Small intestine (tissue), 7 donors: ENCODE measurements at regions not wholly inside any gene's neighbourhood (a gene's known extent, or its start where the extent isn't known, plus 50 kb on each side); places are given as distances from the start of the nearest gene placed in this dataset.
"Not testable (repeated sequence)": the region's sequence is repeated elsewhere in the genome, so short reads cannot be mapped to it uniquely, and the experiment has no call there.

Experiments used
- DNase-seq, 2 donors: peaks; one replicate each; pipeline versions ENCODE4 v3.0.0 to v3.0.0-alpha.2; 2013
- FAIRE-seq: peaks from 2 replicates; lab custom pipeline; 2012; peaks lifted over from hg19 to GRCh38; lab: Jason Lieb, UNC
- H3K27ac ChIP-seq, 3 donors: one replicate each; pipeline ENCODE4 v1.5.1; 2013; ENCODE audit warnings: low read length in 2 of 3, mild to moderate bottlenecking in 2 of 3, control low read depth in 1 of 3, inconsistent platforms in 1 of 3, low read depth in 1 of 3, moderate library complexity in 1 of 3
- H3K27me3 ChIP-seq, 3 donors: one replicate each; pipeline ENCODE4 v1.6.1; 2013; ENCODE audit warnings: low read length in 3 of 3, inconsistent platforms in 1 of 3; ENCODE audit not compliant: control insufficient read depth in 3 of 3, insufficient read depth in 3 of 3
- H3K36me3 ChIP-seq, 3 donors: one replicate each; pipeline ENCODE4 v1.6.1; 2013; ENCODE audit warnings: low read length in 3 of 3, inconsistent platforms in 1 of 3, low read depth in 1 of 3, mild to moderate bottlenecking in 1 of 3, moderate library complexity in 1 of 3; ENCODE audit not compliant: control insufficient read depth in 3 of 3, insufficient read depth in 2 of 3
- H3K4me1 ChIP-seq, 3 donors: one replicate each; pipeline ENCODE4 v1.6.1; 2013; ENCODE audit warnings: low read length in 2 of 3, inconsistent platforms in 1 of 3, low read depth in 1 of 3, mild to moderate bottlenecking in 1 of 3, moderate library complexity in 1 of 3; ENCODE audit not compliant: control insufficient read depth in 3 of 3, insufficient read depth in 2 of 3
- H3K4me3 ChIP-seq, 3 donors: one replicate each; pipeline ENCODE4 v1.5.1; 2013; ENCODE audit warnings: low read length in 3 of 3, control low read depth in 1 of 3, inconsistent platforms in 1 of 3, low read depth in 1 of 3, mild to moderate bottlenecking in 1 of 3, moderate library complexity in 1 of 3
- H3K9me3 ChIP-seq, 2 donors: one replicate each; pipeline ENCODE4 v1.6.1; 2013; ENCODE audit warnings: low read depth in 1 of 2, low read length in 1 of 2; ENCODE audit not compliant: control insufficient read depth in 2 of 2, insufficient read depth in 1 of 2
- WGBS, 3 donors: extraction: QIAGEN DNeasy Blood & Tissue Kit; methylation state at CpG; one replicate each; pipeline ENCODE4 v1.1.7; 2013; 5-methylcytosine and 5-hydroxymethylcytosine counted together
- donor health status: healthy with polysubstance abuse.
- donor health status: control.
- donor health status: control.
- donor health status: Bipolar disorder and iron deficiency.
- donor health status: healthy.

DNA sequence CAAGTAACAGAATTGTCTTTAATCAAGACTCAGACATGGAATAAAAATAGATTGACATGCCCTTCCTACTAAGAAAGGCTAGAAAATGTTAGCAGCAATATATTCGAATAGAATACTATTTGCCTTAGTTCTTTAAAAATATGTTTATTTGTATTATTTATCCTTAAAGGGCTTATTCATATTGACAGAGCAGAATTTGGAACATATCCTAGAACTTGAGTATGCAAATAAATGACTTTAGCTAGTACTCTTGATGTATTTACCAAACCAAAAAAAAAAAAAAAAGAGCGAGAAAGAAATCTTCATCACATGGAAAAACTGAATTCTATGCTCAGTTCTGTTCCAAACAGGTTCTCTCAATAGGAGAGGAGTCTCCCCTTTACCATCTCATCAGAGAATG, 68.9 kb upstream of the PPARGC1A start:
- no peaks in the 10 kb centered on the region for H3K9me3 ChIP-seq
- FAIRE-seq (no peak), DNase-seq (no peak)
- no peaks in the 10 kb centered on the region for H3K4me1 ChIP-seq
- H3K27ac ChIP-seq: no peak overlapping the region
- 73 to 93% (median 81%) methylated on average over 2 of the region's 2 CpGs for WGBS, 3 donors
- no peak overlapping the region for H3K4me3 ChIP-seq
- H3K36me3 ChIP-seq: no peaks in the 10 kb centered on the region
- H3K27me3 ChIP-seq: peaks cover 0 to 4% (median 0%) of the 10 kb centered on the region in 3 donors

DNA sequence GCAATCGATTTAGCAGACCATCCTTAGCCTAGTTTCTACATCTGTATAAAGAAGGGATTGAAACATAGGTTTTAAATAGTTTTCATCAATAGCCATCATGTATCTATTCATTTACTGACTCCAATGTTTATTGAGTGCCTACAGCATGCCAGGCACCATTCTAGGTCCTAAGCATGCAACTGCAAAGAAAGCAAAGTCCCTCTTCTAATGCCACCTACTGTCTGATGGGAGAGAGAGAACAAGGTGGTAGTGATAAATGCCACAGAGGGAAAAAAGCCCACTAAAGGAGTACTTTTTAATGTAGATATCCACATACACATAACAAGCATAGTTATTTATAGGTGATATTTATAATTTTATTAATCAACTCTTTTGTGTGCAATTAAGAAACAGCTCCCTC, 67.6 kb upstream of the PPARGC1A start:
- H3K27ac ChIP-seq: no peak overlapping the region

DNA sequence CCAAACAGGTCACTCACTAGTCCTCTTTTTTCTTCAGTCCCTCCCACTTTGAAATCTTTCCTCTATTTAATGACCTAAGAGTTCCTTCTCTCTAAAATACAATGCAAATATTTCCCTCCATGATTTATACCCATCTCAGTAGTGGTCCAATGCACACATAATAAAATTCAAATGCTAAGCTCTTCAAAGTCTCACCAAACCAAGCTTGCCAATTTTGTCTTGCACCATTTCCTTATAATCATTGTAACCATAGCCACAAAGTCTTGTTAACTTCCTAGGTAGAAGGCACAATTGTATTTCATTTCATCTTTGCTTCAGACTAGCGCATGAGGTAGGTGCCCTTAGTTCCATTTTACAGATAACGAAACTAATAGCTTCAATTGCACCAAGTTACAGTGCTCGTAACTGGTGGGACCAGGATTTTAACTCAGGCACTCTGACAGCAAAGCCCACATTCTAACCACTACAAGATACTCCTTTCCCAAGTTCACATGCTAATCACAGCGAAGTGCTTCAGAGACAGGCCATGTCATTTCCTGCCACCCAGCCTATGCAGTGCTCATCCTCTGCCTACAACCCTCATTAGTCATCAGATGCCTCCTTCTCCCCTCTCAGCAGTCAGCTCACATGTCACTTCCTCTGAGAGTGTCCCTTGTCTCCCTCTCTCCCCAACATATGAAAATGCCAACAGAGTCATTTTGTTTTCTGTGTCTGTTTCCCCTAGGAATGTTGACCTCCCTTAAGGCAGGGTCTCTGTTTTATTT, 66.9 kb upstream of the PPARGC1A start:
- H3K27ac ChIP-seq: no peak overlapping the region
- no peak for DNase-seq
- no peak for FAIRE-seq
- 91 to 94% (median 91%) methylated on average over 4 of the region's 4 CpGs for WGBS, 3 donors
- H3K4me3 ChIP-seq: no peak overlapping the region
- H3K4me1 ChIP-seq: no peaks in the 10 kb centered on the region
- no peaks in the 10 kb centered on the region for H3K9me3 ChIP-seq
- no peaks in the 10 kb centered on the region for H3K36me3 ChIP-seq
- no peaks in the 10 kb centered on the region for H3K27me3 ChIP-seq

More for the DNA sequence above, 67.6 kb upstream of the PPARGC1A start:
- Histone ChIP-seq H3K9me3 (no peaks in the 10 kb centered on the region), H3K4me3 (no peak overlapping the region), H3K36me3 (no peaks in the 10 kb centered on the region), H3K27me3 (peaks cover 0 to 1% (median 0%) of the 10 kb centered on the region in 3 donors), H3K4me1 (no peaks in the 10 kb centered on the region)
- DNase-seq: peak in 1 of 2 donors; percentile 27
- WGBS, 3 donors: 77 to 79% (median 78%) methylated on average over 1 of the region's 1 CpG
- FAIRE-seq: no peak

DNA sequence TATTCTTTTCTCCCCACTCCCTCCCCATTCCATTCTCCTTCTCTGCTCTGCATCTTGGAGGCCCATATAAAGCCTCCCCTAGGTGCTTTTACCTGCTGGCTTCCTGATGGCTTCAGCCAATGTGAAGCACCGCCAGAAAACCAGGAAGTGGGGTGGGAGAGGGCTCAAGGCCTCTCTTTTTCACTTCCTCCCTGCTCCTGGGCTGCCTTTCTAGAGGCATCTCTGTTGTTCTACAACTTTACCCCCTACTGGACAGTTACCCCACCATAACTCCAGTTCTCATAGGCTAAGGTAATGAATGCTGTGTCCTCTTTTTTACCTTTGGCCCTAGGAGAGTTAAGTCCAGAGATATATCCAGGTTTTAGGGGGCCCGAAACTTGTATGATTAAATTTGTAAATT, 62.4 kb upstream of the PPARGC1A start:
- Histone ChIP-seq H3K4me1 (no peaks in the 10 kb centered on the region), H3K9me3 (no peaks in the 10 kb centered on the region), H3K4me3 (no peak overlapping the region), H3K27ac (no peak overlapping the region), H3K27me3 (peaks cover 0 to 3% (median 0%) of the 10 kb centered on the region in 3 donors), H3K36me3 (no peaks in the 10 kb centered on the region)
- DNase-seq (no peak), FAIRE-seq (no peak)
- WGBS, 3 donors: 70 to 82% (median 75%) methylated on average over 2 of the region's 2 CpGs

DNA sequence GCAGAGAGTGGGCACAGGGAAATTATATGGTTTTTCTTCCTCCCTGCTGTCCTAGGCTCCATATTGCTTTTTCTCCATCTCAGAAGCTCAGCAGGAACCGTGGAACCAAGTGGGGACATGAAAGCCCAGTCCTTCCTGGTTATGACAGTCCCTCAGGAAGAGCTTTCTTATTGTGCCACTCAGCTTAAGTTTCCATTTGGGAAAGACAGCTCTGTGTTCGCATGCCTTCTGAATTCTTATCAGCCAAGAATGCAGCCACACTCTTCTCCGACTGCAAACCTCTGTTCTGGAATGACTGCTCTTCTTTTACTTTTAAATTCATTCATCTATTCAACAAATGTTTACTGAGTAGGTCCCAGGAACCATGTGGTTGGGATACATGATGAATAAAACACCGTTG, 58.0 kb upstream of the PPARGC1A start:
- DNase-seq (no peak), FAIRE-seq (no peak)
- H3K4me3 ChIP-seq: no peak overlapping the region
- H3K9me3 ChIP-seq: no peaks in the 10 kb centered on the region
- peaks cover 0 to 3% (median 0%) of the 10 kb centered on the region in 3 donors for H3K27me3 ChIP-seq
- H3K27ac ChIP-seq: no peak overlapping the region
- WGBS, 3 donors: 77 to 85% (median 79%) methylated on average over 4 of the region's 4 CpGs
- H3K4me1 ChIP-seq: no peaks in the 10 kb centered on the region
- H3K36me3 ChIP-seq: no peaks in the 10 kb centered on the region

DNA sequence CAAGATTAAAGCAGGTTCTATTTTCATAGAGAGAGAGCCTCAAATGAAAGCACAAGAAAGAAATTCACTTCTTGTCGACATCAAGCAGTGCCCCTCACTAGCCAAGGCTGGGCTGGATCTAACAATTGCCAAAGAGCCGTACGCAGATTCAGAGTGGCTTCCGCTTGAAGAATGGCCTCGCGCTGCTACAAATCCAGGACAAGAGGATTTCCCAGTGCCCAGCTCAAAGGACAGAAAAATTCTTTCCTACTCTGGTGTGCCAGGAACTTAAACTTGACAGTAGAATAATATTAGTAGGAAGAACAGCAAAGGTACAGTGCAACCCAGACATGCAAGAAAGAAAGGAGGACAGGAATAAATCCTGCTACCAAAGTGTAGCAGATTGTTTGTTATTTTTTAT, 56.5 kb upstream of the PPARGC1A start:
- WGBS, 3 donors: 92 to 93% (median 93%) methylated on average over 6 of the region's 6 CpGs
- DNase-seq: no peak
- Histone ChIP-seq H3K4me1 (no peaks in the 10 kb centered on the region), H3K27ac (no peak overlapping the region), H3K9me3 (no peaks in the 10 kb centered on the region), H3K4me3 (no peak overlapping the region), H3K27me3 (peaks cover 0 to 3% (median 0%) of the 10 kb centered on the region in 3 donors), H3K36me3 (no peaks in the 10 kb centered on the region)
- FAIRE-seq: no peak

DNA sequence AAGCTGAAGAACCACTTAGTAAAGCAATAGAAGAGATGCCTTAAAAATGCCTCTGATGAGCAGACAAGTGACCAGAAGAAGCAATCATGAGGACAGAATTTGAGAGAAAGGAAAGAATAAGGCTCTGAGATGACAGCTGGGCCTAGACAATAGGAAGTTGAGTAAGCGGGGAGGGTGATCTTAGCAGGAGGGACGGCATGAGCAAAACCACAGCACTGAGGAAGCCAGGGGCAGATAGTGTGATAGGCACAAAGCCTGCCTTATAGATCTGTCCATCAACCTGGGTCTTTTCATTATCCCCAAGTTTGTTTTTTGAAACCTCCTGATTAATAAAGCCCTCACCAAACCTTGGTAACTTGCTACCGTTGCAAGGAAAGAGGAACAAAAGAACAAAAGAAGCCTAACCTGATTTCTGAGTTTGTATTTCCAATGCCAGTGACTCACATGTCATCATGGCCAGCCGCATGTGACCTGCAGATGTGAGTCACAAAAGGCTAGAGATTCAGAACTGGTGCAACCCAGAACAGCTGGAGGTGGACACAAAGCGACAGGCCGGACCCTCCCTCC, 55.7 kb upstream of the PPARGC1A start:
- DNase-seq: peak in 1 of 2 donors; percentile 39
- H3K27ac ChIP-seq: no peak overlapping the region
- H3K4me3 ChIP-seq: no peak overlapping the region
- no peak for FAIRE-seq
- no peaks in the 10 kb centered on the region for H3K9me3 ChIP-seq
- no peaks in the 10 kb centered on the region for H3K36me3 ChIP-seq
- peaks cover 0 to 3% (median 0%) of the 10 kb centered on the region in 3 donors for H3K27me3 ChIP-seq
- H3K4me1 ChIP-seq: no peaks in the 10 kb centered on the region
- 62 to 64% (median 64%) methylated on average over 6 of the region's 6 CpGs for WGBS, 3 donors

DNA sequence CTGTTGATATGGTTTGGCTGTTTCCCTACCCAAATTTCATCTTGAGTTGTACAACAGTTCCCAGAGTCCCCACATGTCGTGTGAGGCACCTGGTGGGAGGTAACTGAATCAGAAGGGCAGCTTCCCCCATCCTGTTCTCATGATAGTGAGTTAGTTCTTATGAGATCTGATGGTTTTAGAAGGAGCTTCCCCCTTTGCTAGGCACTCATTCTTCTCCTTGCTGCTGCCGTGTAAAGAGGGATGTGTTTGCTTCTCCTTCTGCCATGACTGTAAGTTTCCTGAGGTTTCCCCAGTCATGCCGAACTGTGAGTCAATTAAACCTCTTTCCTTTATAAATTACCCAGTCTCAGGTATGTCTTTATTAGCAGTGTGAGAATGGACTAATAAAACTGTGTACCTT, 54.7 kb upstream of the PPARGC1A start:
- WGBS, 3 donors: 64 to 87% (median 65%) methylated on average over 3 of the region's 3 CpGs
- H3K4me3 ChIP-seq, H3K4me1 ChIP-seq, H3K36me3 ChIP-seq, H3K27ac ChIP-seq, H3K27me3 ChIP-seq, H3K9me3 ChIP-seq, FAIRE-seq: not testable (repeated sequence)
- peak in 1 of 2 donors; percentile 42 for DNase-seq
